ENCODE measurements at regions not wholly inside any gene's neighbourhood (a gene's known extent, or its start where the extent isn't known, plus 50 kb on each side); places are given as distances from the start of the nearest gene placed in this dataset.

DNA sequence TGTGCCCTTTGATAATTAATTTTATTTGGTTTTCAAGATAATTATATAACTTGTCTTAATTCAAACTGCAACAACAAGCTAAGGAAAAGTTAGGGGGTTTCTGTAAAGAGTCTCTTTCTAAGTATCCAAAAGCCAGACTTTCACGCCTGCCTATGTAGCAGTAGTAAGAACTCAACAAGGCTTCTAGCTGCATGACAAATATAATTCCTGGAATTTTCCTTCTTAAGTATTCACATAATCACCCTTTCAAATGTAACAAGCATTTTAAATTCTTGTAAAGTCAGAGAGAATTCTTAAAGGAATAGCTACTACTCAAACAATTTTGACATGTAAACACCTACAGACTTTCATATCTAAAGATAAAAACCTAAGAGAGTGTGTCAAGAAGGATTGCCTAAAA is 189.7 kb upstream of the NDST3 start:
- Histone ChIP-seq H3K27ac (no peak overlapping the region), H3K9me3 (peaks cover 0 to 7% (median 0%) of the 10 kb centered on the region in 12 donors), H3K4me3 (no peak overlapping the region), H3K36me3 (no peaks in the 10 kb centered on the region), H3K27me3 (no peaks in the 10 kb centered on the region), H3K4me1 (no peaks in the 10 kb centered on the region)
- TF ChIP-seq, protein P1, sequence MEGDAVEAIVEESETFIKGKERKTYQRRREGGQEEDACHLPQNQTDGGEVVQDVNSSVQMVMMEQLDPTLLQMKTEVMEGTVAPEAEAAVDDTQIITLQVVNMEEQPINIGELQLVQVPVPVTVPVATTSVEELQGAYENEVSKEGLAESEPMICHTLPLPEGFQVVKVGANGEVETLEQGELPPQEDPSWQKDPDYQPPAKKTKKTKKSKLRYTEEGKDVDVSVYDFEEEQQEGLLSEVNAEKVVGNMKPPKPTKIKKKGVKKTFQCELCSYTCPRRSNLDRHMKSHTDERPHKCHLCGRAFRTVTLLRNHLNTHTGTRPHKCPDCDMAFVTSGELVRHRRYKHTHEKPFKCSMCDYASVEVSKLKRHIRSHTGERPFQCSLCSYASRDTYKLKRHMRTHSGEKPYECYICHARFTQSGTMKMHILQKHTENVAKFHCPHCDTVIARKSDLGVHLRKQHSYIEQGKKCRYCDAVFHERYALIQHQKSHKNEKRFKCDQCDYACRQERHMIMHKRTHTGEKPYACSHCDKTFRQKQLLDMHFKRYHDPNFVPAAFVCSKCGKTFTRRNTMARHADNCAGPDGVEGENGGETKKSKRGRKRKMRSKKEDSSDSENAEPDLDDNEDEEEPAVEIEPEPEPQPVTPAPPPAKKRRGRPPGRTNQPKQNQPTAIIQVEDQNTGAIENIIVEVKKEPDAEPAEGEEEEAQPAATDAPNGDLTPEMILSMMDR (IDR thresholded peaks at IDR 0.05), result no peak
- no peak for TF ChIP-seq POLR2A (IDR thresholded peaks at IDR 0.05)
- intact Hi-C loops (cut with DNase I), result no loop called here
- DNase-seq, result no peak
- whole genome bisulfite sequencing, 4 donors, result 75 to 90% (median 88%) methylated on average over 1 of the region's 1 CpG
- no peak for ATAC-seq

DNA sequence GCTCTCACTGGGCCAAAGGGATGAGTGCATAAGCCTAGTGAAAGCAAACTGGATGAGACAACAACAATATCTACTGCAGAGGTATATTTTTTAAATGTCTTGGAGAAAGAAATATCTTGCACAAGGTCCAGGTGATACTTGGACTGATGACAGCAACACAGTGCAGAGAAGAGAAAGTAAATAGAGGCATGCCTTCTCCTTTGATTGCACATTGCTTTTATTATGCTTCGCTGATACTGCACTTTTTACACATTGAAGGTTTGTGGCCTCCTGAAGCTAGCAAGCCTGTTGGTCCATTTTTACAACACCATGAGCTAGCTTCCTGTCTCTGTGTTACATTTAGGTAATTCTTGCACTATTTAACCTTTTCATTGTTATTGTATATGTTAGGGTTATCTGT is 189.0 kb upstream of the NDST3 start:
- Histone ChIP-seq H3K36me3 (no peaks in the 10 kb centered on the region), H3K4me3 (no peak overlapping the region), H3K9me3 (peaks cover 0 to 12% (median under 1%) of the 10 kb centered on the region in 12 donors), H3K4me1 (no peaks in the 10 kb centered on the region), H3K27ac (no peak overlapping the region), H3K27me3 (no peaks in the 10 kb centered on the region)
- intact Hi-C loops (cut with DNase I), result no loop called here
- no peak for DNase-seq
- WGBS, 4 donors, result 64 to 97% (median 86%) methylated on average over 1 of the region's 1 CpG
- ATAC-seq, result no peak
- TF ChIP-seq, protein P1 (IDR thresholded peaks at IDR 0.05), result no peak
- TF ChIP-seq POLR2A (IDR thresholded peaks at IDR 0.05), result no peak

DNA sequence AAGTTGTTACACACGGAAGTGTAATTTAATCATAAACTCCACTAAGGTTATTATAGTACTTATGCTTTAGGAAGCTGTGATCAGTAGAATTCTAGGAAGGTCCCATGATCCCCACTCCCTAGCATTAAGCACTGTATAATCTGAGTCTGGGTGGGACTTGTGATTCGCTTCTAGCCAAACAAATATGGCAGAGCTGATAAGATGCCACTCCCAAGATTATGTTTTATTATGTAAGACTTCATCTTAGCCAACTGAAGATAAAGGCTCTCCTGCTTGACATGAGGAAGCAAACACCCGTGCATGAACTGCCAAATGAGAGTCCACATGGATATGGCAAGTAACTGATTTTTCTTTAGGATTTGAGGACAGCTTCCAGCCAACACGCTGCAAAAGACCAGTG is 186.4 kb upstream of the NDST3 start:
- intact Hi-C loops (cut with DNase I), result no loop called here
- H3K27ac ChIP-seq, result no peak overlapping the region
- no peak for ATAC-seq
- H3K4me1 ChIP-seq, result no peaks in the 10 kb centered on the region
- TF ChIP-seq, protein P1 (IDR thresholded peaks at IDR 0.05), result no peak
- no peak for TF ChIP-seq POLR2A (IDR thresholded peaks at IDR 0.05)
- WGBS, 4 donors, result 66 to 72% (median 70%) methylated on average over 4 of the region's 4 CpGs
- no peaks in the 10 kb centered on the region for H3K27me3 ChIP-seq
- DNase-seq, result no peak
- no peak overlapping the region for H3K4me3 ChIP-seq
- no peaks in the 10 kb centered on the region for H3K36me3 ChIP-seq
- H3K9me3 ChIP-seq, result peaks cover 0 to 24% (median 8%) of the 10 kb centered on the region in 12 donors

DNA sequence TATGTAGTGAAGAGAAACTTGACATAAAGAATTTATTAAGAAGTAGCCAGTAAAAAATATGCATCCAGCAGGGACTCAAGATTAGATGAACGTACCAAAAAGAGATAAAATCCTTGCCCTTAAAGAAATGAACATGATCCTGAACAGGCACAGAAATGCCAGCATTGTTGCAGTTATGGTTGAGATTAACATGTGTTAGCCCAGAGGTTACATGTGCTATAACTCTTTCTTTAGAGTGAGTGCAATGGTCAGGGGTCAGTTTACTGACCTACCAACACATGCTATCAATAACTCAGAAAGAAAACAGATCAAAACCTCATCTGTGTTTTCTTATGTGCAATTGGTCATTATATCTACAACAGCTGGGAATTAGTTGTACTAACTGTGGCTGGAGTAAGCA is 166.1 kb upstream of the NDST3 start:
- TF ChIP-seq, protein P1 (IDR thresholded peaks at IDR 0.05), result no peak
- Histone ChIP-seq H3K27ac (no peak overlapping the region), H3K27me3 (no peaks in the 10 kb centered on the region), H3K4me1 (no peaks in the 10 kb centered on the region), H3K4me3 (no peak overlapping the region), H3K36me3 (no peaks in the 10 kb centered on the region), H3K9me3 (no peaks in the 10 kb centered on the region)
- intact Hi-C loops (cut with DNase I), result no loop called here
- no peak for ATAC-seq
- WGBS, 4 donors, result 31 to 38% (median 35%) methylated on average over 1 of the region's 1 CpG
- DNase-seq, result no peak
